ENCODE measurements at regions not wholly inside any gene's neighbourhood (a gene's known extent, or its start where the extent isn't known, plus 50 kb on each side); places are given as distances from the start of the nearest gene placed in this dataset.
"Not testable (repeated sequence)": the region's sequence is repeated elsewhere in the genome, so short reads cannot be mapped to it uniquely, and the experiment has no call there.

DNA sequence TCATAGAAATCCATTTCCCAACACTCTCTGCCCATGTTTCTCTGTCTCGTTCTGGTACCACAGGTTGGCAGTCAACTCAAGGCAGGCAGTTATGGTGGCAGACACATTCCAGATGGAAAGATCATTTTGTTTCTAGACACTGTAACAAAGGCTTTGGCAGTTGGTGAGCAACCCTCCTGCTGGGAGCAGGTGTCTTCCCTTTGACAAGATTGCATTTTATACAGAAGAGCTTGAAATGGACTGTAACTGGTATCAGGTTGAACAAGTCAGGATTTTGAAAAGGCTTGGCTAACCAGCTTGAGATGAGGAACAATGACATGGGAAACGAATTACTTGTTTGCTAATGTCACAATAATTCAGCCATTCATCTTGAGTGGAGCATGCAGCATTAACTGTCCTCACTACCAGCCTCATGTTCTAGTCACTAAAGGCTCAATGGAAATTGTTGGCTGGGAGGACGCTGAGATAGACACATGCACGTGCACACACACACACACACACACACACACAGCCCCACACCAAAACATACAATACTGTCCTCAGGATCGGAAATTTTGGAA lies 170.0 kb downstream of the SEMA6D start:
- DNase-seq: no peak

DNA sequence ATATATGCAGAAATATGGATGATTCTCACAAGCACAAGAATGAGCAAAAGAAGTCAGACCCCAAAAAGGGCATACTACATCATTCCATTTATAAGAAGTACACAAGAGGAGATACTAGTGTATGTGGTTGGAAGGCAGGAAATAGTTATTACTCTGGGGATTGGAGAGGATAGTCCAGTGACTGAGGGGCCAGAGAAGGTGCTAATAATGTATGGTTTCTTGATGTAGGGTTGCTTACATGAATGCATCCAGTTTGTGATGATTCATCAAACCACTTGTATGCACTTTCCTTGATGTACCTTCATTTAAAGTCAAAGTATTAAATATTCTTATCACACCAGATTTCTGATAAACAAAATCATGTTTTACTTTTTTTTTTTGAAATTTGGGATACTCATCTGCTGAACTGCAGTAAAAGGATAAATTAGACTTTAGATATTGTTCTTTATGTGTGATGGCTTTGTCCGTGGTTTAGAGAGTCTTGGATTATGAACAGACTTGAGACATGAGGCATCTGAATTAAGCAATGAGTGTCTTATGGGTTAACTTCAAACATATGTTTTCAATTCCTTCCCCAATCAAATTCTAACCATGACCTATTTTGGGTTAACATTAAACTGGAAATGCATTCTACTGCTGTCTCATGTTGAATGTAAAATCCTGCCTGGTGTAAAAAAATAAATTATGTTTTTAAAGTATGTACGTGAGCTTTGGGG lies 171.2 kb downstream of the SEMA6D start:
- no peak for DNase-seq

DNA sequence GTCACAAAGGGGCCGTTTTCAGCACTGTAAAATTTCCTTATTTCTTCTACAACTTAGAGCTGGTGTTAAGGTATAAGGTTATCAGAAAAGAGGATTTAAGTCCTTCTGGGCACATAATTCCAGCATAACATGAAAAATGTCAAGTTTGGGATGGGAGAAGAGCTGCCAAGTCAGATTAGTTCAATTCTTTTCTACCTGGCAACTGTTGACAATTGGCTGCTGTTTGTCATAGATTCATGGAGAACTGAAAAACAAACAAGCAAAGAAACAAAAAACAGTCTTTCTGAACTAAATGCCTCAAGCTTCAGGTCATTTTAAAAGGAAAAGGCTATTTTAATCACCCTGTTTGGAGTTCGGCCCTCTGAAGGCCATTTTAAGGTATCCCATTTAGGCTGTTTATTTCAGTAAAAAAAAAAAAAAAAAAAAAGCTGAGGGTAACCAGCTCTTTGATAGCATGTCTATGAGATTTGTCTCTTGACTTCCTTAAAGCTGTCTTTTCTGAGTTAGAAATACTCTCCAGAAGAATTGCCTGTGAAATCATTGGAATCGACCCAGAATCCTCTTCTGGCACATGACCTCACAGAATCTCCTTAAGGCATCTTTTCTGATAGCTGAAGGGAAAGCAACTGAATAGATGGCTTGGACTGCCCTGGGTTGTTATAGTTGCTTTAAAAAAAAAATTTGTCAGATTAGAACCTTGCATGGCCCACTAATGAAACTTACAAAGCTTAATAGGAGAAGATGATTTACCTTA lies 173.3 kb downstream of the SEMA6D start:
- DNase-seq: no peak

DNA sequence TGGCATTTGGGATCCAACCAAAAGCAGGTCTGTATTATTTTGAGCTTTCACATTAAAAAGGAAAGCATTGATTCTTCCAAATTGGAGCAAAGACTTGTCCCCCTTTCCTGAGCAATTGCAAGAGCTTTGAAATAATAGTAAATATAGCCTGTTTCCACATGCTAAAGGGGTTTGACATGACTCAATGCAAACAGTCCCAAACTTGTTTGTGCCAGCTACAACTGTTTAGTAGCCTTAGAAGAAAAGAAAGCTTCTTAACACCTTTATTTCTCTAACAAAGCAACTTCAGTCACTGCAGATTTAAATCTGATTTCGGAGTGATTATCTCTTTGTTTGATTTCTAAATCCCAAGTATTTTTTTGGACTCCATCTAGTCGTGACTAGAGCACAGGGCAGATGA lies 180.2 kb downstream of the SEMA6D start:
- DNase-seq: no peak

DNA sequence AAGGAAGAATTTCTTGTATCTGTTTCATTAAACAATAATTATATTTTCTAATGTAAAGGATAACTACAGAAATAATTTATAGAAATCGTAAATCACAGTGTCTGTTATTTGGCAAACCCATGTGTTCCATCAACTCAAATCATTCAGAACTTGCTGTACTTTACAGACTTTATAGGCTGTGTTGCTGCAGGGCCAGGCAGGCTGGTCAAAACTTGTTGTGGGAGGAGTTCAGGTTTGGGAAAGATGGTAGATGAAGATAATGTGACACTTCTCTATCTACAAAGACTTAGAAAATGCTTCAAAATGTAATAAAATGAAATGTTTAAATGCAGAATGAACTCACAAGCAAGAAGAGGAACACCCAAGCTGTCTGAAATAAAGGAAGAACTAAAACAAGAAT lies 183.4 kb downstream of the SEMA6D start:
- DNase-seq: no peak

DNA sequence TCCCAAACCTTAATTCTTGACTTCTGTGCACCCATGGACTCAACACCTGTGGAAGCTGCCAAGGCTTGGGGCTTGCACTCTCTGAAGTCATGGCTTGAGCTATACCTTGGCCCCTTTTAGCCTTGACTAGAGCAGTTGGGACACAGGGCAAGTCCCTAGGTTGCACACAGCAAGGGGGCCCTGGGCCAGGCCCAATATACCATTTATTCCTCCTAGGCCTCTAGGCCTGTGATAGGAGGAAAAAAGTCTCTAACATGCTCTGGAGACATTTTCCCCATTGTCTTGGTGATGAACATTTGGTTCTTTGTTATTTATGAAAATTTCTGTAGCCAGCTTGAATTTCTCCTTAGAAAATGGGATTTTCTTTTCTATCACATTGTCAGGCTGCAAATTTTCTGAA lies 186.1 kb downstream of the SEMA6D start:
- DNase-seq: no peak

DNA sequence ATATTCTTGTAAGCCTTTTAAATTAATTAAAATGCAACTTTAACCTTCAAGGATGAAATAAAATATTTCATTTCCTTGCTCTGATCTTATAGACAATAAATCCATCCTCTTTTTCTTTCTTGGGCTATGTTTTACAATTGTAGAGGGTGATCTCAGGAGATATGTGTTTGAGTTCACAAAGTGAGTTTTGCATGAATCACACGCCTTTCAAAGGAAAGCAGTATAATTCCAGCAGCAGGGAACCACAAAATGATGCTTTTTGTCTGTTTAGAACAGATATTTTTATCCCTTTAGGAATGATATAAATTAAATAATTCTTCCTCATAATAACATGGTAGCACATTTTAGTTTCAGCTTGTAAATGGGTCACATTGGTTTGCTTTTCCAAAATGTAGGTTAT lies 191.2 kb downstream of the SEMA6D start:
- DNase-seq: no peak

DNA sequence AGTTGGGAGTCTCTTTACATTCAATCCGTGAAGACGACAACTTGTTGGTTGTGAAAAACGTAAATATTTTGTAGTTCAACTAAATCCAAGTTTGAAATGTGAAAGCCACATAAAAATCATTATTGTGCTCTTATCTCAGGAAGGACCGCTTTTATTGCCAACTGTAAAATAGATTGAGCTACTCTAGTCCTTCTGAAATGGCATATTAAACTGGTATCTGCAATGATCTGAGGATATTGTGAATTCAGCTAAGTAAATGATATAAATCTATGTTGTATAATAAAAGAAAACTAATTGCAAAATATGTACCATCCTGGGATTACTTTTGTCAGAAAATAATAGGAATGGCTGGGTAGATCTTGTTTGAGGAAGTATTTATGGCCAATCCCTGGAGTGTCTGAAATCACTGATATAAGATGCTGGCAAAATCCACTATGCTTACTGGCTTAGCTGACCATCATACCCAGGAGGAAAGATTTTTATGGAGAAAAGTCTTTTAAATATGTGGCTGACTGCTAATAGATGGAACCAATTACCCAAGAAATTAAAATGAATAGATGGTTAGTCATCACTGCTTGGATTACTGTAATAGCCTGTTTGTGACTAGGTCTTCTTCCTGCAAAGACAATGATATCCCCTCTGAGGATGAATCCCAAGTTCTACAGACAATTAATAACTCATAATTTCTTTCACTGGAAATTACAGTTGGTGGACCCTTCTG lies 191.8 kb downstream of the SEMA6D start:
- no peak for DNase-seq

DNA sequence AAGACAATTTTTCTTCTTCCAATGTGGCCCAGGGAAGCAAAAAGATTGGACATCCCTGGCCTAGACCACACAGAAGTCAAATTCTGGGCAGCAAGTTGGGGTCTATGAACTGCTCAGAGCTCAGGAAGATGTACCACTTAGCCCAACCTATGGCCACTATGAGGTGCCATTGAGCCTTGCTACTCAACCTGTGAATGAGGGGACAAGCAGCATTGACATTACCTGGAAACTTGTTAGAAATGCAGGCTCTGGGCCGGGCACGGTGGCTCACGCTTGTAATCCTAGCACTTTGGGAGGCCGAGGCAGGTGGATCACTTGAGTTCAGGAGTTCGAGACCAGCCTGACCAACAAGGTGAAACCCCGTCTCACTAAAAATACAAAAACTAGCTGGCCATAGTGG lies 195.6 kb downstream of the SEMA6D start:
- not testable (repeated sequence) for DNase-seq

DNA sequence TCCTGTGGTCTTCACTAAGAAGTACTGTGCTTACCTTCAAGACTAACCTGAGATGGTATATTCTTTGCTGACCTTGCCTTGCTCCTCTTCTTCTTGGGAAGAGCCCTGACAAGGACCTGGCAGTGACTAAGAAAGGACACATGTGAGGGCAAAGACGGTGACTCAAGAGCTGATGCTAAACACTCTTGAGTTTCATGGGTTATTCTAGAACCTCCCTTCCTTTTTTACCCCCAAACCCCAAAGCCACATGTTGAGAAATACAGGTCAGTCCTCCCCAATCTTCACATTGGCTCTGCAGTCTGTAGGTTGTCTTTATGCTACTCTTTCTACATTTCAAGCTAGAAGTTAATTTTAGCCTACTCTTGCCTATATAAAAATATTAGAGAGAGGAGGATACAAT lies 200.6 kb downstream of the SEMA6D start:
- no peak for DNase-seq

DNA sequence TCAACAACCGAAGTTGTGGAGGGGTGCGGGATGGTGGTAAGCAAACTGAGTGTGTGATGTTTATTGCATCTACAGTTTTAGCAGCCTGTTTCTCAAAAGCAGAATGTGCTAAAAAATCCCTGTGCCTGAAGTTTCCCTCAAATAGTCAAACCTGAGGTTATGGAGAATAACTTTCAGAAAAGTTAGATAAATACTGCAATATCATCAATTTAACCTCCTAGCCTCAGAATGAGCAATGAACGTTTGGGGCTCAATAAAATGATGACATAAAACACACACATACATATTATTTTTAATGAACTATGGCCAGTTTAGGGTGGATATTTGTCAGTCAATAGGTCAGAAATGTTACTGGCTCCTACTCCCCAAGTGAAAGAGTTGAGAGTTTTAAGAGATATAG lies 201.6 kb downstream of the SEMA6D start:
- no peak for DNase-seq

DNA sequence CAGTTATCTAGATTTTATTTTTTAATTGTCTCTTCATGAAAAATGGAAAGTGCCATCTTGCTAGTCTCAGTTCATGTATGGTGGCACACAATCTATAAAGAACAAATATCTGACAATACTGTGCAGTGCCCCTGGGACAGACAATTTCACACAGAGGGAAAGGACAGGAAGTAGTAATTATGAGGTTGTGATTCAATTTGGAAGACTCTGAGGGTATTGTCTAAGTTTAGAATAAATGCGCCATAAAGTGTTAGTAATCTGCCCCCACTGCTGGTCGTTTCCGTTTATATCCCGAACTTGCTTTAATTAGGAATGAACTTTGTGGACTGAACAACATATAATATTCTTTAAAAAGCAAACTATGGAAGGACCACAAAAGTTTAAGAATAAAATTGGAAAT lies 196.4 kb upstream of the SLC24A5 start:
- DNase-seq: no peak

DNA sequence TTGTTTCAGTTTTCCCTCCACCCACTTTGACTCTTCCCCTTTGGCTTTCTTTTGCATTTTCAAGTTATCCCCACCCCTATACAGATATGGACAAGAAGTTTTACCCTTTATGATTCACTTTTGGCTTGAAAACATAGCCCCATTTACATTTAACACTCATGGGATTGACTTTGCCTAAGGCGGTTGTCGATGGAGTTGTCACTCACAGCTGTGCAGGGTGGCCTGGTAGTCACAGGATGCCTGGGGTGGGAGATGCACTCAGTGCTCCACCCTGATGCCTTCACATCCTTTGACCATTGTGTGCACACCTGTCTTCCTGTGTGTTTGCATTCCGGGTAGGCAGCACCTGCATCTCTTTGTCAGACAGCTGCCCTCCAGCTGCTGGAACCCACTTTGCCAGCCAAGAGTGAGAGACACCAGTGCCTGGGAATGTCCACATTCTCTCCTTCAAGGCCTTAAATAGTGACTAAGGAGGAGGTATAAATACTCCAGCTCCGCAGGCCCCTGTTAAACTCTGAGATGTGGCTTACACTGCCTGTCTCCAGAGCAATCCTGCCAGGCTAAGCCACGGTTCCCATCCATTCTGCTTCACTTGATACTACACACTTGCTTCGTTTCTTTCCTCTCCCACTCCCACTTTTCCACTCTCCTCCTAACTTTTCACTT lies 191.5 kb upstream of the SLC24A5 start:
- DNase-seq: no peak

DNA sequence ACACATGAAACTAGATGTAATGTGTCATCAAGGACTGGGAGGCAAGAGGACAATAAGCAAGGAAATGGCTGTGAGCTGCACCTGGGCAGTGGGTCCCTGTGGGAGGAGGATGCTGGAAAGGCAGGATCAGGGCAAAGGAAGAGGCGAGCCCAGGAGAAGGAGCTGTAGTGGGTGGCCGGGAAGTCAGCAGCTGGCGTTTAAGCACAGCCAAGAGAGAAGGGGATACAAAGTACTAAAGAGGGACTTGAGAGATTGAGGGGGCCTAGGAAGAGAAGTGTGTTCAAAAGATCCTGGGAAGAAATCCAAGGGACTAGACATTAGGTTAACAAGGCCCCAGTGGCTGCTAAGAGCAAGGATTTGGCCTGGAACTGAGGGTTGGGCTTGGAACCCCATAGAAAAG lies 188.5 kb upstream of the SLC24A5 start:
- no peak for DNase-seq

DNA sequence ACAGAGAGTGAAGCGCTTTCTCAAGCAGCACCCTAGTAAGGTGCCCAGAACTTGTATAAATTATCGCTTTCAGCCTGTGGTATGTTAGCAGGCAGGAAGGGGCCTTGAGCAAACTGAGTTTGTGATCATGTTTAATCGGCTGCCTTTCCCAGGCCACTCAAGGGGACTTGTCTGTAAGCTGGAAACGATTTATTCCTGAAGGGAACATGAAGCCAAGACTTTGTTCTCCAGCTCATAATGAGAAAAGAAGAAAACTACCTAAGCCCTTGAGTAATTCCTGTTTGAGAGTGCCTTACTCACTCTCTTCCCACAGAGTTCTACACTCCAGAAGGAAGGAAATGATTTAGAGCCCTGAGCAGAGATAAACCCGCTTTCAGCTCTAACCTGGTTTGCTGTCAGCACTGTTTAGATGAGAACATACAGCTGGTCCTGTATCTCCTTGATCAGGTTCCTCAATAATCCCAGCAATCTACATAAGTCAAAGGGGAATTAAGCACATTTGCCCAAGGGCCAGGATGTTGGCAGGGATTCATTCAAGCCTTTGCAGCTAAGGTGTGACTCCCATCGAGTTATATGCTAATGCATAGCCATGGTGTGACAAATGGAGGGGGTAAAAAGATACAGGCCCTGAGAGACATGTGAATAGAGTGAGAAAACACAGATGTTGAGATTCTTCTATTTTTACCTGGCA lies 187.7 kb upstream of the SLC24A5 start:
- no peak for DNase-seq

DNA sequence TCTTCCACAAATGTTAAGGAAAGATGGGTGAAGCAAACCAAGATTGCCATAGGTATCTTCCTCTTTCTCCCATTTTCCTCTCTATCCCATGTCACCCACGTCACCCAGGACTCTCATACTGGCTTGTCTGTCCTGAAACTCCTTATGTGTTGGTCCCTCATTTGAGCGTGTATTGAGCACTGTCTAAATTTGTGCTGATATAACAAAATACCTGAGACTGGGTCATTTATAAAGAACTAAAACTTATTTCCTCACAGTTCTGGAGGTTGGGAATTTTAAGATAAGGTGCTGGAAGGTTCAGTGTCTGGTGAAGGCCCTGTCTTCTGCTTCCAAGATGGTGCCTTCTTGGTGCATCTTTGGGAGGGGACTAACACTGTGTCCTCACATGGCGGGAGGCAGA lies 186.9 kb upstream of the SLC24A5 start:
- no peak for DNase-seq

DNA sequence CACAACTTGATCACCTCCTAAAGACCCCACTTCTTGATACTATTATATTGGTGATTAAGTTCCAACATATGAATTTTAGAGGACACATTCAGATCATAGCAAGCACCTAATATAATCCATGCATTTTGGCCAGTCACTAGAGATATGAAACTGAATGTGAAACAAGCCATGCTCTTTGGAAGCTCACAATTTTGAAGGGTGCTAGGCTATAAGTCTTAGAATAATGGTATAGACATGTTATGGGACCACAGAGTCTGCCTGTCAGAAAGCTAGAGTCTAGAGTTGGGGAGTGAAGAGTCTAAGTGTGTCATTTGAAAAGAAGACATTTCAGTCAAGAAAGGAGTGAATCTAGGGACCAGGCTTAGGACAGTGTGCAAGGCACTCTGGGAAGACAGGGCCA lies 186.4 kb upstream of the SLC24A5 start:
- no peak for DNase-seq

DNA sequence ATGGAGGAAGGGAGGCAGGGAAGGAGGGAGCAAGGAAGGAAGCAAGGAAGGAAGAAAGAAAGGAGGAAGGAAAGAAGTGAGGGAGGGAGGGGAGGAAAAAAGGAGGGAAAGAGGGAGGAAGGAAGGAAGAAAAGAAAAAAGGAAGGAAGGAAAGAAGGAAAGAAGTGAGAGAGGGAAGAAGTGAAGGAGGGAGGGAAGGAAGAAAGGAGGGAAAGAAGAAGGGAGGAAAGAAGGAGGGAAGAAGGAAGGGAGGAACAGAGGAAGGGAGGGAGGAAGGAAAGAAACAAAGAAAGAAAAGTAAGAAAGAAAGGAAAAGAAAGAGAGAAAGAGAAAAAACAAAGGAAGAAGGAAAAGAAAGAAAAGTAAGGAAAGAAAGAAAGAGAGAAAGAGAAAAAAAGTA lies 183.0 kb upstream of the SLC24A5 start:
- DNase-seq: no peak

DNA sequence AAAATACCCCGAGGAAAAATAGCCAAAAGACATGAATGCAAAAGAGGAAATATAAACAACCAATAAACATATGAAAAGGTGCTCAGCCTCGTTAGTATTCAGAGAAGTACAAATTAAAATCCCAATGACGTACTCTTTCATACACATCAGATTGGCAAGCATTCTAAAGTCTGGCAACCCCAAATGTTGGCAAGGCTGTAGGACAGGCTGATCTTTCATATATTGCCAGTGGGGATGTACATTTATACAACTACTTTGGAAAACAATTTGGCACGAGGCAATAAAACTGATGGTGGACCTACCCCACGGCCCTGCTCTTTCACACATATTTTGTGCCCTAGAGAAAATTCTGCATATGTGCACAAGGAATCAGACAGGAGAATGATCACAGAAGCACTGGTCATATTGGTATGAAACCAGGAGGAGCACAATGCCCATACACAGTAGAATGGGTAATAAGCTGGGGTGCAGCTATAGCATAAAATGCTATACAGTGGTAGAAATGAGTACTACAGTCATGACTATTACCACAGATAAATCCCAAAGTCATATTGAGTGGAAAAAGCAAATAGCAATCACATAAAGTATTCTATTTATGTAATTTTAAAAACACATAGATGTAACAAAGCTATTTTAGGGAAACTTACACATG lies 176.0 kb upstream of the SLC24A5 start:
- DNase-seq: no peak

DNA sequence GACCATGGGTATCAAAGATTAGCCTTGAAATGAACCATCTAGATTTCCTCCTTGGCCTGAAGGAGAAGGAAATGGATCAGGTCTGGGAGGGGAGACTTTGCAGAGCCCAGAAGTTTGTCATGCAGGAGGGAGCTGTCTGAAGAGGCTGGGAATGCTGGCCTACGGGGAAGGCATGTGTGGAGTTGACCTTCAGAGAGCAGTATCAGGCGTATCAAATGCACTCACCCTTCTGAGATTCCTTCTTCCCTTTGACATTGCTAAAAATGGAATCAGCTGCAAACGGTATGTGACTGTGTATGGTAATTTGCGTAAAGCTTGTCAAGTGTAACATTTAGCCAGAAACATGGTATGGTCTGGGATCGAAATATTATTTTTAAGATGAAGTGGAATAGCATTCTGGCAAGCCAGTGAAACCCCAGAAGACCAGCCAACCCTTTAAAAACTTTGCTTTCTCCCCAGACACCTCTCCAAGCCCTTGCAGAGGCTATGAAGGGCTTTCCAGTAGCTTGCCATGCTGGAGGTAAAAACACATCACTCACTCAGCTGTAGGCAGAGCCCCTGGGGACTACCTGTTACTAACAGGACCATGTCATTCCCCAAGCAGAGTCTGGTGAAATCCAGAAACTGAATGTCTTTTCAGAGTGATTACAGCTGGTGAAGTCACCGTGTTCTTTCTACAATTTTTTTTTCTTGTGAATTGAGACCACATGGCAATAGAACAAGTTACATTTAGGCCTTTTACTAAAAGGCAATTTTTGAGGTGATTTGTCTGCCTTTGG lies 174.7 kb upstream of the SLC24A5 start:
- DNase-seq: no peak

DNA sequence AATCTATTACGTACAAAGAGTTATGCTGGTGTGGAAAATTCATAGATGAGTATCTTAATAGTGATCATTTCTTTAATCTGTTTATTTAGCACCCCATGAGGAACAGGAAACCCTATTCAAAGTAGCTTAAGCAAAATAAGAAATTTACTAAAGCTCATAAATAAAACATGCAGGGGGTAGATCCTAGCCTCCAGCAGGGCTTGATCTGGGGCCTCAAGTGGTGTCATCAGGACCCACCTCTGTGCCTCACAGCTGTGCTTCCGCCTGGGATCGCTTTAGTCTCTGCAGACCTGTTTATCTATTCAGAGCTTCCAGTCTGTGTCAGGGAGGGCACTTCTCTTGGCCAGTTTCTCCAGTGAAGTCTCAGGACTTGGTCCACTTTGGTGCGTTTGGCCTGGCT lies 171.0 kb upstream of the SLC24A5 start:
- no peak for DNase-seq

Data from CD4-positive, alpha-beta T cell treated with Interleukin-4 for 4 hours (primary cell).